ENCODE measurements at regions not wholly inside any gene's neighbourhood (a gene's known extent, or its start where the extent isn't known, plus 50 kb on each side); places are given as distances from the start of the nearest gene placed in this dataset.

- Histone ChIP-seq H3K4me3 (no peak overlapping the region), H3K27ac (no peak overlapping the region), H3K9me3 (no peaks in the 10 kb centered on the region), H3K27me3 (no peaks in the 10 kb centered on the region), H3K36me3 (no peaks in the 10 kb centered on the region), H3K4me1 (no peaks in the 10 kb centered on the region)
- DNase-seq = no peak
- 95% methylated on average over 11 of the region's 11 CpGs for WGBS, 2 donors
- TF ChIP-seq, protein P1, sequence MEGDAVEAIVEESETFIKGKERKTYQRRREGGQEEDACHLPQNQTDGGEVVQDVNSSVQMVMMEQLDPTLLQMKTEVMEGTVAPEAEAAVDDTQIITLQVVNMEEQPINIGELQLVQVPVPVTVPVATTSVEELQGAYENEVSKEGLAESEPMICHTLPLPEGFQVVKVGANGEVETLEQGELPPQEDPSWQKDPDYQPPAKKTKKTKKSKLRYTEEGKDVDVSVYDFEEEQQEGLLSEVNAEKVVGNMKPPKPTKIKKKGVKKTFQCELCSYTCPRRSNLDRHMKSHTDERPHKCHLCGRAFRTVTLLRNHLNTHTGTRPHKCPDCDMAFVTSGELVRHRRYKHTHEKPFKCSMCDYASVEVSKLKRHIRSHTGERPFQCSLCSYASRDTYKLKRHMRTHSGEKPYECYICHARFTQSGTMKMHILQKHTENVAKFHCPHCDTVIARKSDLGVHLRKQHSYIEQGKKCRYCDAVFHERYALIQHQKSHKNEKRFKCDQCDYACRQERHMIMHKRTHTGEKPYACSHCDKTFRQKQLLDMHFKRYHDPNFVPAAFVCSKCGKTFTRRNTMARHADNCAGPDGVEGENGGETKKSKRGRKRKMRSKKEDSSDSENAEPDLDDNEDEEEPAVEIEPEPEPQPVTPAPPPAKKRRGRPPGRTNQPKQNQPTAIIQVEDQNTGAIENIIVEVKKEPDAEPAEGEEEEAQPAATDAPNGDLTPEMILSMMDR (IDR thresholded peaks at IDR 0.05) = no peak
- TF ChIP-seq POLR2A (IDR thresholded peaks at IDR 0.05) (no peak), EP300 (IDR thresholded peaks at IDR 0.05) (no peak), POLR2AphosphoS5 (IDR thresholded peaks at IDR 0.05) (no peak)
- intact Hi-C loops (cut with DNase I) = no loop called here
Observed at GRCh38 chr18:77865853-77866252, 616.2 kb downstream of the GALR1 start.

- WGBS, 2 donors = 70 to 80% methylated on average over 8 of the region's 8 CpGs
- no peak overlapping the region for H3K27ac ChIP-seq
- no peak for DNase-seq
- H3K27me3 ChIP-seq = no peaks in the 10 kb centered on the region
- no peaks in the 10 kb centered on the region for H3K4me1 ChIP-seq
- TF ChIP-seq POLR2AphosphoS5 (IDR thresholded peaks at IDR 0.05) = no peak
- no peak for TF ChIP-seq POLR2A (IDR thresholded peaks at IDR 0.05)
- TF ChIP-seq, protein P1 (IDR thresholded peaks at IDR 0.05) = no peak
- no peak for TF ChIP-seq EP300 (IDR thresholded peaks at IDR 0.05)
- H3K4me3 ChIP-seq = no peak overlapping the region
- no peaks in the 10 kb centered on the region for H3K36me3 ChIP-seq
- no peaks in the 10 kb centered on the region for H3K9me3 ChIP-seq
- intact Hi-C loops (cut with DNase I) = no loop called here
Observed at GRCh38 chr18:77866351-77866750, 616.7 kb downstream of the GALR1 start.

DNA sequence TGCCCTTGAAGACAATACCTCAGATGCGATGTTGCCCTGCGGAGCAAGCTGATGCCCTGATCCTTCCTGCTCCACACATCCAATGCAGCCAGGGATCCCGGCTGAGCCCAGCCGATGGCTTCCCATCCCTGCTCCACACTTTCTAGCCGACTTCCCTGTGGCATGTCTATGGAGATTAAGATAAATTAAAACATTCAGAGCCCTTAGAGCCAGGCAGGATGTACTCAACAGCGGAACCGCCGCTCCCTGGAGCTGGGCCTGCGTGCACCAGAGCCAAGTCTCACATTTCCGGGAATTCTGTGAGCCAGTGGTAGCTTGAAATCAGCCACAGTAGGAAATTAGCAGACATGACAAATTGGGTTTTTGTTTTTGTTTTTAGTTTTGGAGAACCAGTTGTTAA is 620.6 kb downstream of the GALR1 start:
- WGBS, 2 donors = 77 to 80% methylated on average over 10 of the region's 10 CpGs
- Histone ChIP-seq H3K27me3 (no peaks in the 10 kb centered on the region), H3K4me3 (no peak overlapping the region), H3K27ac (peak overlapping the region in 1 of 4 donors; percentile 27), H3K9me3 (no peaks in the 10 kb centered on the region), H3K4me1 (no peaks in the 10 kb centered on the region), H3K36me3 (no peaks in the 10 kb centered on the region)
- TF ChIP-seq EP300 (IDR thresholded peaks at IDR 0.05) (no peak), POLR2A (IDR thresholded peaks at IDR 0.05) (no peak), POLR2AphosphoS5 (IDR thresholded peaks at IDR 0.05) (no peak)
- TF ChIP-seq, protein P1 (IDR thresholded peaks at IDR 0.05) = no peak
- intact Hi-C loops (cut with DNase I) = no loop called here
- no peak for DNase-seq

GRCh38 chr18:77870894-77871293 is 621.2 kb downstream of the GALR1 start:
- WGBS, 2 donors = 83 to 92% methylated on average over 10 of the region's 10 CpGs
- H3K27me3 ChIP-seq = no peaks in the 10 kb centered on the region
- no peaks in the 10 kb centered on the region for H3K9me3 ChIP-seq
- H3K4me3 ChIP-seq = no peak overlapping the region
- intact Hi-C loops (cut with DNase I) = no loop called here
- DNase-seq = no peak
- TF ChIP-seq POLR2A (IDR thresholded peaks at IDR 0.05) (no peak), EP300 (IDR thresholded peaks at IDR 0.05) (no peak), POLR2AphosphoS5 (IDR thresholded peaks at IDR 0.05) (no peak)
- TF ChIP-seq, protein P1 (IDR thresholded peaks at IDR 0.05) = no peak
- H3K27ac ChIP-seq = no peak overlapping the region
- no peaks in the 10 kb centered on the region for H3K4me1 ChIP-seq
- H3K36me3 ChIP-seq = no peaks in the 10 kb centered on the region

- Histone ChIP-seq H3K9me3 (no peaks in the 10 kb centered on the region), H3K4me1 (no peaks in the 10 kb centered on the region), H3K4me3 (no peak overlapping the region), H3K27me3 (no peaks in the 10 kb centered on the region), H3K36me3 (no peaks in the 10 kb centered on the region), H3K27ac (no peak overlapping the region)
- TF ChIP-seq POLR2AphosphoS5 (IDR thresholded peaks at IDR 0.05) = no peak
- TF ChIP-seq, protein P1 (IDR thresholded peaks at IDR 0.05) = no peak
- TF ChIP-seq EP300 (IDR thresholded peaks at IDR 0.05) = no peak
- no peak for TF ChIP-seq POLR2A (IDR thresholded peaks at IDR 0.05)
- DNase-seq = no peak
- intact Hi-C loops (cut with DNase I) = no loop called here
- WGBS, 2 donors = 93 to 94% methylated on average over 8 of the region's 8 CpGs
Observed at GRCh38 chr18:77872166-77872565, 622.5 kb downstream of the GALR1 start.

All from sigmoid colon (tissue), 6 donors.